ENCODE measurements at regions not wholly inside any gene's neighbourhood (a gene's known extent, or its start where the extent isn't known, plus 50 kb on each side); places are given as distances from the start of the nearest gene placed in this dataset.

- TF ChIP-seq, protein P1, sequence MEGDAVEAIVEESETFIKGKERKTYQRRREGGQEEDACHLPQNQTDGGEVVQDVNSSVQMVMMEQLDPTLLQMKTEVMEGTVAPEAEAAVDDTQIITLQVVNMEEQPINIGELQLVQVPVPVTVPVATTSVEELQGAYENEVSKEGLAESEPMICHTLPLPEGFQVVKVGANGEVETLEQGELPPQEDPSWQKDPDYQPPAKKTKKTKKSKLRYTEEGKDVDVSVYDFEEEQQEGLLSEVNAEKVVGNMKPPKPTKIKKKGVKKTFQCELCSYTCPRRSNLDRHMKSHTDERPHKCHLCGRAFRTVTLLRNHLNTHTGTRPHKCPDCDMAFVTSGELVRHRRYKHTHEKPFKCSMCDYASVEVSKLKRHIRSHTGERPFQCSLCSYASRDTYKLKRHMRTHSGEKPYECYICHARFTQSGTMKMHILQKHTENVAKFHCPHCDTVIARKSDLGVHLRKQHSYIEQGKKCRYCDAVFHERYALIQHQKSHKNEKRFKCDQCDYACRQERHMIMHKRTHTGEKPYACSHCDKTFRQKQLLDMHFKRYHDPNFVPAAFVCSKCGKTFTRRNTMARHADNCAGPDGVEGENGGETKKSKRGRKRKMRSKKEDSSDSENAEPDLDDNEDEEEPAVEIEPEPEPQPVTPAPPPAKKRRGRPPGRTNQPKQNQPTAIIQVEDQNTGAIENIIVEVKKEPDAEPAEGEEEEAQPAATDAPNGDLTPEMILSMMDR (IDR thresholded peaks at IDR 0.05; ENCODE audit: insufficient read depth, low read depth, low read length) = no peak
- TF ChIP-seq EZH2 (IDR thresholded peaks at IDR 0.05; ENCODE audit: insufficient read depth, low read length) = no peak
Measured at GRCh38 chr7:33707427-33707826, 197.9 kb upstream of the BMPER start.
